GM23338 (cell line): ENCODE measurements at regions not wholly inside any gene's neighbourhood (a gene's known extent, or its start where the extent isn't known, plus 50 kb on each side); places are given as distances from the start of the nearest gene placed in this dataset.

Source experiments
- ATAC-seq: fragments of 200-7000 bp; cut with Tn5 transposase; 3 replicates; pipeline ENCODE4 v1.9.1; 2020
- DNase-seq: peaks from one replicate; pipeline ENCODE4 v3.0.0-alpha.2; 2015; ENCODE audit warnings: low spot score
- H2AFZ ChIP-seq: fragments of 200-600 bp; sonication (generic); 2 replicates; pipeline ENCODE4 v1.8.0; 2016; ENCODE audit warnings: antibody characterized with exemption, mild to moderate bottlenecking, moderate library complexity
- H3F3A ChIP-seq: fragments of 200-600 bp; sonication (generic); replicated peaks from 2 replicates; pipeline ENCODE4 v1.8.0; 2017; ENCODE audit warnings: antibody characterized with exemption, mixed run types, low read depth
- H3K27ac ChIP-seq: fragments of 200-600 bp; sonication (generic); 2 replicates; pipeline ENCODE4 v1.6.1; 2016; ENCODE audit warnings: low read depth
- H3K27me3 ChIP-seq: fragments of 200-600 bp; sonication (generic); 2 replicates; pipeline ENCODE4 v1.8.0; 2016; ENCODE audit warnings: mild to moderate bottlenecking, mixed run types, moderate library complexity; ENCODE audit not compliant: insufficient read depth
- H3K36me3 ChIP-seq: fragments of 200-600 bp; sonication (generic); 2 replicates; pipeline ENCODE4 v1.8.0; 2016; ENCODE audit warnings: mild to moderate bottlenecking; ENCODE audit not compliant: insufficient read depth
- H3K4me1 ChIP-seq: fragments of 200-600 bp; sonication (generic); 2 replicates; pipeline ENCODE4 v1.8.0; 2016; ENCODE audit warnings: mild to moderate bottlenecking, moderate library complexity; ENCODE audit not compliant: insufficient read depth
- H3K4me2 ChIP-seq: fragments of 200-600 bp; sonication (generic); 2 replicates; pipeline ENCODE4 v1.7.1; 2017; ENCODE audit warnings: mixed run types
- H3K4me3 ChIP-seq: fragments of 200-600 bp; sonication (generic); 2 replicates; pipeline ENCODE4 v1.6.1; 2016; ENCODE audit warnings: mixed run types
- H3K79me2 ChIP-seq: fragments of 200-600 bp; sonication (generic); replicated peaks from 2 replicates; pipeline ENCODE4 v1.8.0; 2017; ENCODE audit warnings: mild to moderate bottlenecking; ENCODE audit not compliant: insufficient read depth
- H3K9me2 ChIP-seq: fragments of 200-600 bp; sonication (generic); 2 replicates; pipeline ENCODE4 v1.8.0; 2017; ENCODE audit not compliant: insufficient read depth
- H4K20me1 ChIP-seq: fragments of 200-600 bp; sonication (generic); replicated peaks from 2 replicates; pipeline ENCODE4 v1.8.0; 2017; ENCODE audit warnings: mild to moderate bottlenecking; ENCODE audit not compliant: insufficient read depth
- H3K27ac Mint-ChIP-seq: 2 replicates; pipeline ENCODE4 v1.8.0; 2020; ENCODE audit warnings: inconsistent platforms, mild to moderate bottlenecking, moderate library complexity, mixed read lengths
- H3K27me3 Mint-ChIP-seq: 3 replicates; pipeline ENCODE4 v1.8.0; 2022; ENCODE audit warnings: low read depth, mild to moderate bottlenecking, moderate library complexity, mixed read lengths, inconsistent platforms; ENCODE audit not compliant: insufficient read depth, poor library complexity
- H3K36me3 Mint-ChIP-seq: 3 replicates; pipeline ENCODE4 v1.8.0; 2021; ENCODE audit warnings: low read depth, mild to moderate bottlenecking, inconsistent platforms, moderate library complexity, mixed read lengths
- H3K4me1 Mint-ChIP-seq: 3 replicates; pipeline ENCODE4 v1.8.0; 2020; ENCODE audit warnings: mild to moderate bottlenecking, inconsistent platforms, mixed read lengths
- H3K4me3 Mint-ChIP-seq: 3 replicates; pipeline ENCODE4 v1.8.0; 2021; ENCODE audit warnings: moderate library complexity, mild to moderate bottlenecking, inconsistent platforms, mixed read lengths
- H3K9me3 Mint-ChIP-seq: 3 replicates; pipeline ENCODE4 v1.8.0; 2020; ENCODE audit warnings: moderate library complexity, mild to moderate bottlenecking, inconsistent platforms, mixed read lengths
- CREB1 ChIP-seq: fragments of 250-450 bp; sonication (Bioruptor Pico); IDR thresholded peaks from 2 replicates; pipeline ENCODE4 v1.5.0; 2020; ENCODE audit warnings: low read depth, mild to moderate bottlenecking, moderate library complexity
- CTCF ChIP-seq, 2 experiments: fragments of 200-600 bp in 1 of 2; sonication (generic) in 1 of 2; conservative IDR thresholded peaks; 2 replicates each; pipeline versions ENCODE4 v1.5.1 to v1.6.1; 2016 to 2017; ENCODE audit warnings: antibody characterized with exemption in 2 of 2, low read depth in 2 of 2, mild to moderate bottlenecking in 2 of 2, moderate library complexity in 1 of 2
- ETS1 ChIP-seq: IDR thresholded peaks from 2 replicates; pipeline ENCODE4 v1.6.1; 2016; ENCODE audit warnings: antibody characterized with exemption
- EZH2 ChIP-seq: fragments of 200-600 bp; sonication (generic); IDR thresholded peaks from one replicate; pipeline ENCODE4 v1.8.0; 2017; ENCODE audit warnings: antibody characterized with exemption, mild to moderate bottlenecking, low read depth; ENCODE audit not compliant: unreplicated experiment
- EZH2phosphoT487 ChIP-seq: fragments of 200-600 bp; sonication (generic); IDR thresholded peaks from one replicate; pipeline ENCODE4 v1.8.1; 2018; ENCODE audit warnings: antibody characterized with exemption; ENCODE audit not compliant: unreplicated experiment
- JUNB ChIP-seq: IDR thresholded peaks from one replicate; pipeline ENCODE4 v1.6.1; 2016; ENCODE audit warnings: antibody characterized with exemption; ENCODE audit not compliant: unreplicated experiment
- NANOG ChIP-seq: IDR thresholded peaks from 2 replicates; pipeline ENCODE4 v1.6.1; 2016; ENCODE audit warnings: antibody characterized with exemption, borderline replicate concordance
- POLR2AphosphoS5 ChIP-seq: IDR thresholded peaks from 2 replicates; pipeline ENCODE4 v1.6.1; 2016; ENCODE audit warnings: antibody characterized with exemption, low read depth
- ZNF114 ChIP-seq: fragments of 250-450 bp; sonication (Bioruptor Pico); IDR thresholded peaks from 2 replicates; pipeline ENCODE4 v1.5.0; 2020; ENCODE audit warnings: mild to moderate bottlenecking, moderate library complexity
- ZNF331 ChIP-seq: fragments of 250-450 bp; sonication (Bioruptor Pico); IDR thresholded peaks from 2 replicates; pipeline ENCODE4 v1.5.0; 2020; ENCODE audit warnings: low read depth, mild to moderate bottlenecking, moderate library complexity
- TF ChIP-seq, protein P1 (sequence below): fragments of 250-450 bp; sonication (Bioruptor Pico); IDR thresholded peaks from 2 replicates; pipeline ENCODE4 v1.5.0; 2020; ENCODE audit warnings: mild to moderate bottlenecking, moderate library complexity

DNA sequence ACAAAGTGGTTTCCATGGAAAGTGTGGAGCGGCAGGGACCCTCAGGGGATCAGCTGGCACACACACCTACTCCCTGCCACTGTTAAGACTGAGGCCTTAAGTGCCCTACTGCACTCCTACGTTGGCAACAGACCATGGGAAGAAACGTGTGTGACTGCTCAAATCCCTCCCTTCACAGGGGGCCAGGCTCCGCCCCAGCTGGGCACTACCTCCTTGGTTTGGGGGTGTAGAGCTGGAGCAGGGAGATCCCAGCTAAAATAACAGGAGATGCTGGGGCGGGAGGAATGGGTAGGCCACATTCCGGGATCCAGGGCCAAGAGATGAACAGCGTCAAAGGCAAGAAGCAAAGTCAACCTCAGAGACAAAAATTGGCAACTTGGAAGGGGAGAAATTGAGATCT is 231.0 kb downstream of the EN1 start:
- Mint-ChIP-seq H3K9me3 (no peaks in the 10 kb centered on the region; the same call in 2 of the 3 replicates), H3K27me3 (peaks cover 4% of the 10 kb centered on the region)
- H4K20me1 ChIP-seq: no peaks in the 10 kb centered on the region

More for the DNA sequence above, 231.0 kb downstream of the EN1 start:
- Histone ChIP-seq H3F3A (no peaks in the 10 kb centered on the region), H3K4me2 (no peak overlapping the region), H3K4me3 (no peak overlapping the region), H3K9me2 (no peaks in the 10 kb centered on the region), H3K27ac (no peak overlapping the region), H3K36me3 (no peaks in the 10 kb centered on the region), H3K4me1 (no peaks in the 10 kb centered on the region; the same call in 1 of the 2 replicates), H3K79me2 (no peaks in the 10 kb centered on the region), H2AFZ (no peak overlapping the region), H3K27me3 (no peaks in the 10 kb centered on the region)
- ATAC-seq (no peak), DNase-seq (no peak)
- no peak overlapping the region for H3K4me3 Mint-ChIP-seq
- TF ChIP-seq NANOG (no peak), EZH2 (no peak), ETS1 (no peak), EZH2phosphoT487 (no peak), JUNB (no peak), POLR2AphosphoS5 (no peak), CTCF (conservative IDR thresholded peaks at IDR 0.05; ENCODE audit: low read depth in 2 of 2) (no peak), ZNF114 (CRISPR knock-in tag) (no peak), CREB1 (CRISPR knock-in tag) (no peak), ZNF331 (CRISPR knock-in tag) (no peak)
- TF ChIP-seq, protein P1, sequence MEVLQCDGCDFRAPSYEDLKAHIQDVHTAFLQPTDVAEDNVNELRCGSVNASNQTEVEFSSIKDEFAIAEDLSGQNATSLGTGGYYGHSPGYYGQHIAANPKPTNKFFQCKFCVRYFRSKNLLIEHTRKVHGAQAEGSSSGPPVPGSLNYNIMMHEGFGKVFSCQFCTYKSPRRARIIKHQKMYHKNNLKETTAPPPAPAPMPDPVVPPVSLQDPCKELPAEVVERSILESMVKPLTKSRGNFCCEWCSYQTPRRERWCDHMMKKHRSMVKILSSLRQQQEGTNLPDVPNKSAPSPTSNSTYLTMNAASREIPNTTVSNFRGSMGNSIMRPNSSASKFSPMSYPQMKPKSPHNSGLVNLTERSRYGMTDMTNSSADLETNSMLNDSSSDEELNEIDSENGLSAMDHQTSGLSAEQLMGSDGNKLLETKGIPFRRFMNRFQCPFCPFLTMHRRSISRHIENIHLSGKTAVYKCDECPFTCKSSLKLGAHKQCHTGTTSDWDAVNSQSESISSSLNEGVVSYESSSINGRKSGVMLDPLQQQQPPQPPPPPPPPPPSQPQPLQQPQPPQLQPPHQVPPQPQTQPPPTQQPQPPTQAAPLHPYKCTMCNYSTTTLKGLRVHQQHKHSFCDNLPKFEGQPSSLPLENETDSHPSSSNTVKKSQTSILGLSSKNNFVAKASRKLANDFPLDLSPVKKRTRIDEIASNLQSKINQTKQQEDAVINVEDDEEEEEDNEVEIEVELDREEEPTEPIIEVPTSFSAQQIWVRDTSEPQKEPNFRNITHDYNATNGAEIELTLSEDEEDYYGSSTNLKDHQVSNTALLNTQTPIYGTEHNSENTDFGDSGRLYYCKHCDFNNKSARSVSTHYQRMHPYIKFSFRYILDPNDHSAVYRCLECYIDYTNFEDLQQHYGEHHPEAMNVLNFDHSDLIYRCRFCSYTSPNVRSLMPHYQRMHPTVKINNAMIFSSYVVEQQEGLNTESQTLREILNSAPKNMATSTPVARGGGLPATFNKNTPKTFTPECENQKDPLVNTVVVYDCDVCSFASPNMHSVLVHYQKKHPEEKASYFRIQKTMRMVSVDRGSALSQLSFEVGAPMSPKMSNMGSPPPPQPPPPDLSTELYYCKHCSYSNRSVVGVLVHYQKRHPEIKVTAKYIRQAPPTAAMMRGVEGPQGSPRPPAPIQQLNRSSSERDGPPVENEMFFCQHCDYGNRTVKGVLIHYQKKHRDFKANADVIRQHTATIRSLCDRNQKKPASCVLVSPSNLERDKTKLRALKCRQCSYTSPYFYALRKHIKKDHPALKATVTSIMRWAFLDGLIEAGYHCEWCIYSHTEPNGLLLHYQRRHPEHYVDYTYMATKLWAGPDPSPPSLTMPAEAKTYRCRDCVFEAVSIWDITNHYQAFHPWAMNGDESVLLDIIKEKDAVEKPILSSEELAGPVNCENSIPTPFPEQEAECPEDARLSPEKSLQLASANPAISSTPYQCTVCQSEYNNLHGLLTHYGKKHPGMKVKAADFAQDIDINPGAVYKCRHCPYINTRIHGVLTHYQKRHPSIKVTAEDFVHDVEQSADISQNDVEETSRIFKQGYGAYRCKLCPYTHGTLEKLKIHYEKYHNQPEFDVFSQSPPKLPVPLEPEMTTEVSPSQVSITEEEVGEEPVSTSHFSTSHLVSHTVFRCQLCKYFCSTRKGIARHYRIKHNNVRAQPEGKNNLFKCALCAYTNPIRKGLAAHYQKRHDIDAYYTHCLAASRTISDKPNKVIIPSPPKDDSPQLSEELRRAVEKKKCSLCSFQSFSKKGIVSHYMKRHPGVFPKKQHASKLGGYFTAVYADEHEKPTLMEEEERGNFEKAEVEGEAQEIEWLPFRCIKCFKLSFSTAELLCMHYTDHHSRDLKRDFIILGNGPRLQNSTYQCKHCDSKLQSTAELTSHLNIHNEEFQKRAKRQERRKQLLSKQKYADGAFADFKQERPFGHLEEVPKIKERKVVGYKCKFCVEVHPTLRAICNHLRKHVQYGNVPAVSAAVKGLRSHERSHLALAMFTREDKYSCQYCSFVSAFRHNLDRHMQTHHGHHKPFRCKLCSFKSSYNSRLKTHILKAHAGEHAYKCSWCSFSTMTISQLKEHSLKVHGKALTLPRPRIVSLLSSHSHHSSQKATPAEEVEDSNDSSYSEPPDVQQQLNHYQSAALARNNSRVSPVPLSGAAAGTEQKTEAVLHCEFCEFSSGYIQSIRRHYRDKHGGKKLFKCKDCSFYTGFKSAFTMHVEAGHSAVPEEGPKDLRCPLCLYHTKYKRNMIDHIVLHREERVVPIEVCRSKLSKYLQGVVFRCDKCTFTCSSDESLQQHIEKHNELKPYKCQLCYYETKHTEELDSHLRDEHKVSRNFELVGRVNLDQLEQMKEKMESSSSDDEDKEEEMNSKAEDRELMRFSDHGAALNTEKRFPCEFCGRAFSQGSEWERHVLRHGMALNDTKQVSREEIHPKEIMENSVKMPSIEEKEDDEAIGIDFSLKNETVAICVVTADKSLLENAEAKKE (CRISPR knock-in tag): no peak
- H3K4me1 Mint-ChIP-seq: peaks cover 6% of the 10 kb centered on the region
- H3K27ac Mint-ChIP-seq: no peak overlapping the region
- no peaks in the 10 kb centered on the region for H3K36me3 Mint-ChIP-seq
